ENCODE measurements at regions not wholly inside any gene's neighbourhood (a gene's known extent, or its start where the extent isn't known, plus 50 kb on each side); places are given as distances from the start of the nearest gene placed in this dataset.
A peak's percentile ranks its signal among the peaks of the same experiment; 100 is the strongest.

- no peaks in the 10 kb centered on the region for H3K36me3 ChIP-seq (ENCODE audit: control insufficient read depth, insufficient read depth, low read length)
- Mint-ChIP-seq H3K36me3 (ENCODE audit: low read depth) (peaks cover 10% of the 10 kb centered on the region), H3K27me3 (ENCODE audit: insufficient read depth) (no peaks in the 10 kb centered on the region), H3K4me3 (no peak overlapping the region), H3K27ac (no peak overlapping the region), H3K9me3 (peaks cover 64% of the 10 kb centered on the region), H3K4me1 (no peaks in the 10 kb centered on the region)
- no peak overlapping the region for H3K9ac ChIP-seq (ENCODE audit: extremely low read depth, low read length, poor library complexity, severe bottlenecking)
- H3K27ac ChIP-seq (ENCODE audit: low read depth, low read length) = no peak overlapping the region
- H3K4me1 ChIP-seq (ENCODE audit: control insufficient read depth, insufficient read depth, low read length) = no peaks in the 10 kb centered on the region
- peak overlapping the region; percentile 26 for H3K4me3 ChIP-seq (ENCODE audit: low read length)
- no peak for DNase-seq
- no peaks in the 10 kb centered on the region for H3K27me3 ChIP-seq (ENCODE audit: control insufficient read depth, insufficient read depth, low read length, poor library complexity, severe bottlenecking)
- H3K9me3 ChIP-seq (ENCODE audit: control insufficient read depth, low read length) = peaks cover 40% of the 10 kb centered on the region
- TF ChIP-seq CTCF (conservative IDR thresholded peaks at IDR 0.05) = no peak
Measured at GRCh38 chr5:43815497-43815896, 212.5 kb downstream of the NNT start.

GRCh38 chr5:43804723-43805122 lies 201.7 kb downstream of the NNT start:
- Mint-ChIP-seq H3K27ac (no peak overlapping the region), H3K4me3 (no peak overlapping the region), H3K27me3 (ENCODE audit: insufficient read depth) (no peaks in the 10 kb centered on the region), H3K36me3 (ENCODE audit: low read depth) (no peaks in the 10 kb centered on the region), H3K4me1 (peaks cover 7% of the 10 kb centered on the region), H3K9me3 (peaks cover 9% of the 10 kb centered on the region)
- Histone ChIP-seq H3K9me3 (ENCODE audit: control insufficient read depth, low read length) (no peaks in the 10 kb centered on the region), H3K36me3 (ENCODE audit: control insufficient read depth, insufficient read depth, low read length) (no peaks in the 10 kb centered on the region), H3K9ac (ENCODE audit: extremely low read depth, low read length, poor library complexity, severe bottlenecking) (no peak overlapping the region), H3K27ac (ENCODE audit: low read depth, low read length) (no peak overlapping the region), H3K4me1 (ENCODE audit: control insufficient read depth, insufficient read depth, low read length) (no peaks in the 10 kb centered on the region), H3K4me3 (ENCODE audit: low read length) (no peak overlapping the region), H3K27me3 (ENCODE audit: control insufficient read depth, insufficient read depth, low read length, poor library complexity, severe bottlenecking) (no peaks in the 10 kb centered on the region)
- no peak for DNase-seq
- no peak for TF ChIP-seq CTCF (conservative IDR thresholded peaks at IDR 0.05)

GRCh38 chr5:43804041-43804440 lies 201.1 kb downstream of the NNT start:
- peaks cover 7% of the 10 kb centered on the region for H3K9me3 Mint-ChIP-seq

More at GRCh38 chr5:43804041-43804440, 201.1 kb downstream of the NNT start:
- no peaks in the 10 kb centered on the region for H3K36me3 Mint-ChIP-seq (ENCODE audit: low read depth)
- 97% methylated on average over 3 of the region's 3 CpGs; no CpG with 5 or more reads in 1 of the 2 experiments for WGBS, 2 experiments (ENCODE audit: insufficient coverage in 1 of 2, insufficient read length in 1 of 2)
- no peak overlapping the region for H3K27ac ChIP-seq (ENCODE audit: low read depth, low read length)
- peaks cover 8% of the 10 kb centered on the region for H3K4me1 Mint-ChIP-seq
- no peaks in the 10 kb centered on the region for H3K9me3 ChIP-seq (ENCODE audit: control insufficient read depth, low read length)
- H3K36me3 ChIP-seq (ENCODE audit: control insufficient read depth, insufficient read depth, low read length) = no peaks in the 10 kb centered on the region
- H3K27me3 ChIP-seq (ENCODE audit: control insufficient read depth, insufficient read depth, low read length, poor library complexity, severe bottlenecking) = no peaks in the 10 kb centered on the region
- no peak overlapping the region for H3K4me3 ChIP-seq (ENCODE audit: low read length)
- no peaks in the 10 kb centered on the region for H3K27me3 Mint-ChIP-seq (ENCODE audit: insufficient read depth)
- DNase-seq = no peak
- no peak overlapping the region for H3K4me3 Mint-ChIP-seq
- TF ChIP-seq CTCF (conservative IDR thresholded peaks at IDR 0.05) = no peak
- no peak overlapping the region for H3K27ac Mint-ChIP-seq
- H3K4me1 ChIP-seq (ENCODE audit: control insufficient read depth, insufficient read depth, low read length) = no peaks in the 10 kb centered on the region
- H3K9ac ChIP-seq (ENCODE audit: extremely low read depth, low read length, poor library complexity, severe bottlenecking) = no peak overlapping the region

All from endodermal cell (in vitro differentiated cells).